Renal pelvis (tissue), 1 donor: ENCODE measurements at regions not wholly inside any gene's neighbourhood (a gene's known extent, or its start where the extent isn't known, plus 50 kb on each side); places are given as distances from the start of the nearest gene placed in this dataset.
"Not testable (repeated sequence)": the region's sequence is repeated elsewhere in the genome, so short reads cannot be mapped to it uniquely, and the experiment has no call there.

Source experiments
- DNase-seq: peaks from one replicate; pipeline ENCODE4 v3.0.0-alpha.2; 2013

GRCh38 chr9:75459311-75459710 lies 371.0 kb downstream of the OSTF1 start:
- not testable (repeated sequence) for DNase-seq

- no peak for DNase-seq
Observed at GRCh38 chr9:75461183-75461582, 372.9 kb downstream of the OSTF1 start.

GRCh38 chr9:75462866-75463265 lies 374.6 kb downstream of the OSTF1 start:
- no peak for DNase-seq

GRCh38 chr9:75463871-75464270 lies 375.6 kb downstream of the OSTF1 start:
- no peak for DNase-seq

- no peak for DNase-seq
Observed at GRCh38 chr9:75464726-75465125, 376.4 kb downstream of the OSTF1 start.

GRCh38 chr9:75467142-75467541 lies 378.8 kb downstream of the OSTF1 start:
- no peak for DNase-seq

GRCh38 chr9:75471549-75472114 lies 383.3 kb downstream of the OSTF1 start:
- DNase-seq: no peak

GRCh38 chr9:75482566-75482965 lies 394.3 kb downstream of the OSTF1 start:
- no peak for DNase-seq

- DNase-seq: no peak
Observed at GRCh38 chr9:75483636-75484035, 395.3 kb downstream of the OSTF1 start.

- peak; percentile 17 for DNase-seq
Observed at GRCh38 chr9:75487856-75488718, 399.8 kb downstream of the OSTF1 start.

GRCh38 chr9:75488719-75489110 lies 400.4 kb downstream of the OSTF1 start:
- DNase-seq: no peak

- DNase-seq: no peak
Observed at GRCh38 chr9:75490326-75490725, 400.1 kb upstream of the PCSK5 start.

- no peak for DNase-seq
Observed at GRCh38 chr9:75491533-75491932, 398.9 kb upstream of the PCSK5 start.

- no peak for DNase-seq
Observed at GRCh38 chr9:75499812-75500211, 390.7 kb upstream of the PCSK5 start.

- DNase-seq: no peak
Observed at GRCh38 chr9:75500479-75500878, 390.0 kb upstream of the PCSK5 start.

GRCh38 chr9:75500940-75501339 lies 389.5 kb upstream of the PCSK5 start:
- DNase-seq: not testable (repeated sequence)

GRCh38 chr9:75504721-75505120 lies 385.8 kb upstream of the PCSK5 start:
- DNase-seq: no peak

- no peak for DNase-seq
Observed at GRCh38 chr9:75505654-75506053, 384.8 kb upstream of the PCSK5 start.

GRCh38 chr9:75529463-75529862 lies 361.0 kb upstream of the PCSK5 start:
- no peak for DNase-seq

GRCh38 chr9:75531588-75531987 lies 358.9 kb upstream of the PCSK5 start:
- no peak for DNase-seq

- DNase-seq: peak; percentile 15
Observed at GRCh38 chr9:75532233-75533050, 358.0 kb upstream of the PCSK5 start.

GRCh38 chr9:75539523-75539922 lies 350.9 kb upstream of the PCSK5 start:
- no peak for DNase-seq

- no peak for DNase-seq
Observed at GRCh38 chr9:75540185-75540584, 350.3 kb upstream of the PCSK5 start.
